Immature natural killer cell (primary cell): ENCODE measurements at regions not wholly inside any gene's neighbourhood (a gene's known extent, or its start where the extent isn't known, plus 50 kb on each side); places are given as distances from the start of the nearest gene placed in this dataset.

Source experiments
- DNase-seq, 3 donors: peaks; one replicate each; pipeline ENCODE4 v3.0.0; 2022; ENCODE audit warnings: mixed read lengths in 1 of 3
- H3K27ac Mint-ChIP-seq, 6 donors: one replicate each; pipeline ENCODE4 v1.8.0; 2020; ENCODE audit warnings: mixed read lengths in 6 of 6, mild to moderate bottlenecking in 5 of 6, inconsistent platforms in 4 of 6, moderate library complexity in 3 of 6
- H3K27me3 Mint-ChIP-seq, 3 donors: one replicate each; pipeline ENCODE4 v1.8.0; 2020 to 2021; ENCODE audit warnings: low read depth in 3 of 3, mild to moderate bottlenecking in 3 of 3, mixed read lengths in 3 of 3, moderate library complexity in 3 of 3, inconsistent platforms in 1 of 3
- H3K36me3 Mint-ChIP-seq, 3 donors: one replicate each; pipeline ENCODE4 v1.8.0; 2020; ENCODE audit warnings: mixed read lengths in 3 of 3, inconsistent platforms in 2 of 3, mild to moderate bottlenecking in 2 of 3
- H3K4me1 Mint-ChIP-seq, 2 donors: one replicate each; pipeline ENCODE4 v1.8.0; 2020; ENCODE audit warnings: inconsistent platforms in 2 of 2, mild to moderate bottlenecking in 2 of 2, mixed read lengths in 2 of 2, moderate library complexity in 1 of 2
- H3K4me3 Mint-ChIP-seq, 5 donors: one replicate each; pipeline ENCODE4 v1.8.0; 2020; ENCODE audit warnings: mild to moderate bottlenecking in 5 of 5, mixed read lengths in 5 of 5, inconsistent platforms in 3 of 5, moderate library complexity in 3 of 5
- H3K9me3 Mint-ChIP-seq, 6 donors: one replicate each; pipeline ENCODE4 v1.8.0; 2020; ENCODE audit warnings: mild to moderate bottlenecking in 6 of 6, mixed read lengths in 6 of 6, inconsistent platforms in 4 of 6, moderate library complexity in 3 of 6

DNA sequence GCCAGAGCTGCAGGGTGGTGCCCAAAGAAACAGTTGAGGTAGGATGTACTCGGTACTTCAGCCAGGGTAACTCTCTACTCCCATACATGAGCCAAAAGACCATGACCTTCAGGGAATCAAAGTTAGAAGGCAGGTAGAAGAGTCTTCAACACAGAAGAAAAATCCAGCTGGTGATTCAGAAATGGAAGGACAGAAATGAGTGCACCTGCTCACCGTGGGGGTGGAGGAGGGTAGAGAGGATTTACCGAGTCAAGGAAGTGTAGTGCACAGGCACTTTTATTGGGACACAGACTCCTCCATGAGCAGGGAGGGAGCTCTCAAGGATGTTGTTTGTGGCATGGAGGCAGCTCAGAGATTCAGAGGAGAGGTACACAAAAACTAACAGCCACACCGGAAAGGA, 330.3 kb upstream of the PRDM1 start:
- no peak for DNase-seq
- H3K4me3 Mint-ChIP-seq, result no peak overlapping the region
- no peak overlapping the region for H3K27ac Mint-ChIP-seq
- H3K4me1 Mint-ChIP-seq, result no peaks in the 10 kb centered on the region
- H3K36me3 Mint-ChIP-seq, result no peaks in the 10 kb centered on the region
- H3K27me3 Mint-ChIP-seq, result peaks cover 0 to 2% (median 0%) of the 10 kb centered on the region in 3 donors
- no peaks in the 10 kb centered on the region for H3K9me3 Mint-ChIP-seq

DNA sequence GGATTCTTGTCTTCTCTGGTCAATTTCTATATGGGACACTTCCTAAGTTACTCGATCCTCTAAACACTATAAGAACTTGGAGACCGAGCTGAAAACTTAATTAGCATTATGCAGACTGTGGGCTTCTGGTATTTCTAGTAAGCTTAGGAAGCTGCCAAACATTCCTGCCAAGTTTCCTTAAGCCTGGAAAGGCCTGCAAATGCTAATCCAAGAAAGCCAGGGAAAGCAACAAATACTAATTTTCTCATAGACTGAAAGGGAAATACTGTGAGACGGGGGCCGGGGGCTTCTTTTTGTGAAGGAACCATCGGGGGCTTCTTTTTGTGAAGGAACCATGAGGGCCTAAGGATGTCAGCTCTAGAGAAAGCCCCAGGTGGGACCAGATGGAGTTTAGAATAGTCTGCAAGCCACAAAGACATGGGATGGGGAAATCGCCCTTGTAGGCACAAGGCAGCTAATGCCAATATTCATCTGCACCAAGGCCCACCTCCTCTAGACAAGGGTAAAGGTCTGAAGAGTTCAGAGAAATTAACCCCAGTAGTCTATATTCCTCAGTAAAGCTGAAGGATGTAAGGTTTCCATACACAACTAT, 332.4 kb upstream of the PRDM1 start:
- Mint-ChIP-seq H3K36me3 (peaks cover 0 to 4% (median 0%) of the 10 kb centered on the region in 3 donors), H3K9me3 (no peaks in the 10 kb centered on the region), H3K4me3 (no peak overlapping the region), H3K27ac (no peak overlapping the region), H3K4me1 (no peaks in the 10 kb centered on the region), H3K27me3 (no peaks in the 10 kb centered on the region)
- DNase-seq, result no peak

DNA sequence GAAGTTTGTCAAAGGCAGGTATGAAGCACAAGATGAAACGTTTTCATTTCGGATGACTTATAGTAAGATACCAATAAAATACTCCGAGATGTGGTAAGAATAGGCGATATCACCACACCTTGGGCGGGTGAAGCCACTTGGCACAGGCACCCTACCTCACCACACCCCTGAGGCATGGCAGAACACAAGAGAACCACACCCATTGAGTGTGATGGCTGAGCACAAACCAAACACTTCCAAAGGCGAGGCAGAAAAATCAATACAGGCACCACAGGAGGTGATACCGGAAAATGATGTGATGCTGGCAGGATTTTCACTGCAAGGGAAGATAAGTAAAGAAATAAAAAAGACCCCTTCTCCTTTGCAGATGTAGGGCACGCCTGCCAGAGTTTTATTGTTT, 332.9 kb upstream of the PRDM1 start:
- no peak overlapping the region for H3K4me3 Mint-ChIP-seq
- H3K36me3 Mint-ChIP-seq, result peaks cover 0 to 4% (median 0%) of the 10 kb centered on the region in 3 donors
- H3K9me3 Mint-ChIP-seq, result no peaks in the 10 kb centered on the region
- DNase-seq, result no peak
- H3K27me3 Mint-ChIP-seq, result no peaks in the 10 kb centered on the region
- H3K27ac Mint-ChIP-seq, result no peak overlapping the region
- no peaks in the 10 kb centered on the region for H3K4me1 Mint-ChIP-seq

DNA sequence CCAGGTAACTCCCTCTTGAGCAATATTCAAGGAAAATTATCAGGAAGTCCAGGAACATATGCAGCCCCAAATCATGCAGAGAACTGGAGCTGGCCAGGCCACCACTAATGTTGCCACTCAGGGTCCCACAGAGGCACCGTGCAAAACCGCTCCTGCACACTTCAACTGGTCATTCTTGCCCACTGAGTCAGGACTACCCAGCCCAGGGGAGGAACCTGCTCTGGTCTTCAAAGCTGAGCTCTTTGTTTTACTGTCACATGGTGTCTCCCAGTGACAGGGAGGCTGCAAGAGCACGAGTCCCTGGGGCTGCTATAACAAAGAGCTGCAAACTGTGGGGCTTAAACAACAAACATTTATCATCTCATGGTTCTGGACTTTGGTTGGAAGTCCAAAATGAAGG, 336.0 kb upstream of the PRDM1 start:
- peaks cover 0 to 4% (median 0%) of the 10 kb centered on the region in 3 donors for H3K36me3 Mint-ChIP-seq
- H3K27ac Mint-ChIP-seq, result no peak overlapping the region
- no peaks in the 10 kb centered on the region for H3K9me3 Mint-ChIP-seq
- no peaks in the 10 kb centered on the region for H3K27me3 Mint-ChIP-seq
- H3K4me1 Mint-ChIP-seq, result no peaks in the 10 kb centered on the region
- DNase-seq, result no peak
- H3K4me3 Mint-ChIP-seq, result no peak overlapping the region

DNA sequence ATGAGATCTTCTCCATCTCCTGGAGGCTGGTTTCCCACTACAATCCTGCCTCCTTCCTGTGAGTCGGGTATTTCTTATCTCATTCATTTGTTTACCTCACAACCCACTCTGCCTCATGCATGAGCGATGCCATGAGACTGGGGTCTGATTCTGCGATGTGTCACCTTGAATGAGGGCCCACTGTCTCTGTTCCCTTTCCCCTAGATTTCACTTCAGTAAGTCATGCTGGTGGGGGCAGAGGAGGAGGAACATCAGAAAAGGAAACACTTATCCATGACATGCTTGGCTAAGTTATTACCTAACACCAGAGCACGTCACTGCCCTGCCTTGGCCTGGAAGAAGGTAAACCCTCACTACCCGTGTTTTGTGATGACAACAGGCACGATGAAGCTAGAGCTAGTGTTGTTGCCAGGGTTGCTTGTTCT, 337.4 kb upstream of the PRDM1 start:
- no peaks in the 10 kb centered on the region for H3K4me1 Mint-ChIP-seq
- no peak for DNase-seq
- H3K36me3 Mint-ChIP-seq, result peaks cover 0 to 4% (median 0%) of the 10 kb centered on the region in 3 donors
- no peaks in the 10 kb centered on the region for H3K9me3 Mint-ChIP-seq
- peaks cover 0 to 2% (median 0%) of the 10 kb centered on the region in 3 donors for H3K27me3 Mint-ChIP-seq
- peak overlapping the region in 1 of 6 donors; percentile 74 for H3K27ac Mint-ChIP-seq
- H3K4me3 Mint-ChIP-seq, result no peak overlapping the region

DNA sequence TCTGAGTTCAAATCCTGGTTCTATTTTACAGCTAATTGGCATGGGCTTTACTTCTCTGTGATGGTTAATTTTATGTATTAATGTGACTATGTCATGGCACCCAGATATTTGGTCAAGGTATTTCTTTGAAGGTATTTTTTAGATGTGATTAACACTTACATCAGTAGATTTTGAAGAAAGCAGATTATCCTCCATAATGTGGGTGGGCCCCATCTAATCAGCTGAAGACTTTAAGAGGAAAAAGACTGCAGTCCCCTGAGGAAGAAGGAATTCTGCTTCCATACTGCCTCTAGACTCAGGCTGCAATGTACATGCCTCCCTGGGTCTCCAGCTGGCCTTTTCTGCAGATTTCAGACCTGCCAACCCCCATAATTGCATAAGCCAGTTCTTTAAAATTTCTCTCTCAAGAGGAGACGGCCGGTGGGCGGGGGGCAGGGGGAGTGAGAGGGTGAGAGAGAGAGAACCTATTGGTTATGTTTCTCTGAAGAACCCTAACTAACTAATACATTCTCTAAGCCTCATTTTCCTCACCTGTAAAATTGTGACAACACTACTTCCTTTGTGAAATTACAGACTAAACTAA, 338.2 kb upstream of the PRDM1 start:
- DNase-seq, result no peak
- no peaks in the 10 kb centered on the region for H3K4me1 Mint-ChIP-seq
- no peaks in the 10 kb centered on the region for H3K9me3 Mint-ChIP-seq
- H3K36me3 Mint-ChIP-seq, result peaks cover 0 to 4% (median 0%) of the 10 kb centered on the region in 3 donors
- H3K27me3 Mint-ChIP-seq, result peaks cover 0 to 4% (median 0%) of the 10 kb centered on the region in 3 donors
- H3K4me3 Mint-ChIP-seq, result no peak overlapping the region
- no peak overlapping the region for H3K27ac Mint-ChIP-seq

DNA sequence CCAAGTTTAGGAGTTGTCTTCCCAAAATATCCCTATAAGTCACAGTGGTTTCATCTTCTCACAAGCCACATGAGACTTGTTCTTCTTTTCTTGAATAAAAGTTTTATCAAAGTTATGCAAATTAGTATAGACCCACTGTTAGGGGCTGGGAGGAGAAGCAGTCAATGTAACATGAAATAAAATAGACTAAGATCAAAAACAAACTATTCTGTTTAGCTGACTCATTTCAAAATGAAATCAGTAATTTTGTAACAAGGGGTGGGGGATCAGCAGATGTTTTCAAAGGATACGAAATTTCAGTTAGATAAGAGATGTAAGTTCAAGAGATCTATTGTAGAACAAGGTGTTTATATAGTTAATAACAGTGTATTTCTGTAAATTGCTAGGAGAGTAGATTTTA, 339.6 kb upstream of the PRDM1 start:
- Mint-ChIP-seq H3K36me3 (peaks cover 0 to 4% (median 0%) of the 10 kb centered on the region in 3 donors), H3K27ac (no peak overlapping the region), H3K9me3 (no peaks in the 10 kb centered on the region), H3K4me1 (no peaks in the 10 kb centered on the region), H3K4me3 (no peak overlapping the region), H3K27me3 (peaks cover 0 to 4% (median 0%) of the 10 kb centered on the region in 3 donors)
- DNase-seq, result no peak

DNA sequence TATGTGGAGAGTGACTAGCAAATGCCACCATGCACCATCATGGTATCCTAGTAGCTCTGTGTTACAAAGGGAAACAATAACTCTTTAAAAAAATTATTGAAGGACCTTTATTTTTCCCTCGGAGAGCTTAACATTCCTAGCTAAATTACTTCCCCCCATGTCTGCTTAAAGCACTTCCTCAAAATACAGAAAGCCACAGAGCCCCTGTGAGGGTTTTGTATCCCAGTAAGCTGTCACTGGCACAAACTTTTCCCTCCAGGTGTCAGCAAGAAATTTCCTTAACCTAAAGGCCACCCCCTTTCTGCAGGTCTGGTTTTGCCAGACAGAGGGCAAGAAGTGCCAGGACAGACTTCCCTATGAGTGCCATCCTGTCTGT, 340.0 kb upstream of the PRDM1 start:
- Mint-ChIP-seq H3K4me1 (no peaks in the 10 kb centered on the region), H3K36me3 (peaks cover 0 to 4% (median 0%) of the 10 kb centered on the region in 3 donors), H3K27ac (no peak overlapping the region)

DNA sequence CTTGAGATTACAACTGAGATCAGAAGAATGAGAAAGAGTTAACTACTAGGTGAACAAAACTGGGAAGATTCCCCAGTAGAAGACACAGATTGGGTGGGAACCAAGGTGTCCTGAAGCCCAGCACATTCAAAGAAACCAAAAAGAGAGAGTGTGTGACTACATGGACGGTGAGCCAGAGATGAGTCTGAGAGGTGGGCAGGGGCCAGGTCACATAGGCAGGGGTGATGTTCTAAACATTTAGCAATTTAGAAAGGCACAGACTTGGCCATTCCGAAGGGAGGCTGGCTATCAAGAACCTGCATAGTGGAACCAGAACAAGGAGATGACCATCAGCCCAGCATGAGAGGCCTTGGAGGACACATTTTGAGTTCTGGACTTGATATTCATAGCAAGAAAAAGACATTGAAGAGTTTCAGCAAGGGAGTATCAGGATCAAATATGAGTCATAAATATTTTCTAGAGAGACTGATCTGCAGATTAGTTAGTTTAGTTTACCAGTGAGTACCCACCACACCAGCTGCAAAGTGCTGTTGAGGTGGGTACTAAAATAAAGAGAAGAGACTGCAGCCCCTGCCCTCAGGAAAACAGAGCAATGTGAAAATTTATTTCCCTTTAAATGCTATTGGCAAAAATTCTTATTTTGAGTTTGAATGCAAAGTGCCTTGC, 340.5 kb upstream of the PRDM1 start:
- no peak overlapping the region for H3K4me3 Mint-ChIP-seq
- no peaks in the 10 kb centered on the region for H3K4me1 Mint-ChIP-seq
- no peak for DNase-seq
- no peak overlapping the region for H3K27ac Mint-ChIP-seq
- H3K36me3 Mint-ChIP-seq, result peaks cover 0 to 3% (median 0%) of the 10 kb centered on the region in 3 donors
- H3K9me3 Mint-ChIP-seq, result no peaks in the 10 kb centered on the region
- H3K27me3 Mint-ChIP-seq, result peaks cover 0 to 4% (median 0%) of the 10 kb centered on the region in 3 donors

More for the DNA sequence above, 340.0 kb upstream of the PRDM1 start:
- Mint-ChIP-seq H3K27me3 (peaks cover 0 to 4% (median 0%) of the 10 kb centered on the region in 3 donors), H3K4me3 (no peak overlapping the region), H3K9me3 (no peaks in the 10 kb centered on the region)
- DNase-seq, result no peak

DNA sequence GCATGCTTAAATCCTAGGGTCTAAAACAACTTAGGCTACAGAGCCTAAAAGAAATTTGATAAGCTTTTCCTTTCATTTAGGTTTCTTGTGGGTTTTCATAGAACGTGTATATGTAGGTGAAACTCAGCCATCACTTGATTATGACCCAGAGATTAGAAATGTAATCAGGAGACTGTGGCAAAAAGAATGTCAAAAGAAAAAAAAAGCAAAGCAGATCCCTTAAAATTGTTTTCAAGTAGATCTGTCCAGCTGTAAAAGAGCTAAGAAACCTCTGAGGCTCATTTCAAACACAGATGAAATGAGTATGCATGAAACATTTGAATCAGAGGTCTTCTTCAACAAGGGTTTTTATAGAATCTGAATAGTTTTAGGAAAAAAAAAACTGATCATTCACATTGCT, 341.3 kb upstream of the PRDM1 start:
- no peak overlapping the region for H3K4me3 Mint-ChIP-seq
- no peaks in the 10 kb centered on the region for H3K4me1 Mint-ChIP-seq
- H3K36me3 Mint-ChIP-seq, result no peaks in the 10 kb centered on the region
- H3K27me3 Mint-ChIP-seq, result peaks cover 0 to 4% (median 0%) of the 10 kb centered on the region in 3 donors
- no peak for DNase-seq
- no peaks in the 10 kb centered on the region for H3K9me3 Mint-ChIP-seq
- H3K27ac Mint-ChIP-seq, result no peak overlapping the region

DNA sequence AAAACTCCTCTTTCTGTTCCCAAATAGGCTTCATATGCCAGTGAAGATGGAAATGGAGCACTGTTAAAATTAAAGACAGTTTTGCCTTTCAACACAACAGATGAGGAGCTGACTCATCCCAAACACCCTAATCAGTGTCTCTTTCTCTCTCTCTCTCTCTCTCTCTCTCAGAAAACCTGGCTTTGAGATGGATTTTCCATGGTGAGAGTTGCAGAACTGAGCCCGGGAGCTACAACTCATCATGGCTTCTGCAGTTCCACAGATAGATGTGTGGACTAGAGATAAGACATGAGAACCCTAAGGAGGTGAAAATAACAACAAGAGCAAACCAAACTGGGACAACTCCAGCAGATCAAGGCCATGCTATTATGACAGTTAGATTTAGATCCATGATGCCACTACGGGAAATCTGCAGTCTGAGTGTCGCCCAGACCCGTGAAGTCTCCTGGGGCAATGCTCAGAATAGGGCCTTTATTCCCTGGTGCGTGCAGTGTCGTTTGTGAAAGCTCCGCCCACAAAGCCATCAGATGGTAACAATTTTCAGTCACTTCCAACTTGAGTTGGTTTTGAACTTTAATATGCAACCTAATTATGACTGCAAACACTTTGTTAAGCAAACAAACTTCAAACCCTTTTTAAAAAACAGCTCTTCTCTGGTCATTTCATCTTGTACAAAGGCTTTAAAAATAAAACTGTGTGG, 338.2 kb upstream of the PREP start:
- H3K27me3 Mint-ChIP-seq, result peaks cover 0 to 4% (median 1%) of the 10 kb centered on the region in 3 donors
- H3K4me3 Mint-ChIP-seq, result no peak overlapping the region
- H3K9me3 Mint-ChIP-seq, result no peaks in the 10 kb centered on the region
- no peak overlapping the region for H3K27ac Mint-ChIP-seq
- H3K36me3 Mint-ChIP-seq, result no peaks in the 10 kb centered on the region
- H3K4me1 Mint-ChIP-seq, result no peaks in the 10 kb centered on the region
- no peak for DNase-seq

DNA sequence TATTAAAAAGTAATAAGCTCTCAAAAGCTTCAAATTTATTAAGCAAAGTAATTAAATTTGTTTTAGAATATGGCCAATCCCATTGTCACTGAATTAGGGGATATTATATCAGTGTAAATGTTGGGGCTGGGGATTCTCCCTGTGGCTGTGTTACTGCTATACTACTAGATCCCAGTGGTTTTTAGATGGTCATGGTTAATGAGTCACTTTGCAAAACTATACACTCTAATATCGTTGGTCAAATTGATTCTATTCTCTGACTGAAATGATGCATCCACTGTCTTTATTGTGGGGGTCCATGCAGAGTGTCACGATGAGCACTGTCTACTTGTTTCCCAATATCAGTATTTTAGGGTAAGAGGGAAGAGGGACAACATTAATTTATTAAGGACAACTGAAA, 336.9 kb upstream of the PREP start:
- no peaks in the 10 kb centered on the region for H3K9me3 Mint-ChIP-seq
- H3K4me1 Mint-ChIP-seq, result no peaks in the 10 kb centered on the region
- no peak overlapping the region for H3K4me3 Mint-ChIP-seq
- H3K36me3 Mint-ChIP-seq, result no peaks in the 10 kb centered on the region
- H3K27me3 Mint-ChIP-seq, result peaks cover 0 to 4% (median 1%) of the 10 kb centered on the region in 3 donors
- no peak overlapping the region for H3K27ac Mint-ChIP-seq
- DNase-seq, result no peak

DNA sequence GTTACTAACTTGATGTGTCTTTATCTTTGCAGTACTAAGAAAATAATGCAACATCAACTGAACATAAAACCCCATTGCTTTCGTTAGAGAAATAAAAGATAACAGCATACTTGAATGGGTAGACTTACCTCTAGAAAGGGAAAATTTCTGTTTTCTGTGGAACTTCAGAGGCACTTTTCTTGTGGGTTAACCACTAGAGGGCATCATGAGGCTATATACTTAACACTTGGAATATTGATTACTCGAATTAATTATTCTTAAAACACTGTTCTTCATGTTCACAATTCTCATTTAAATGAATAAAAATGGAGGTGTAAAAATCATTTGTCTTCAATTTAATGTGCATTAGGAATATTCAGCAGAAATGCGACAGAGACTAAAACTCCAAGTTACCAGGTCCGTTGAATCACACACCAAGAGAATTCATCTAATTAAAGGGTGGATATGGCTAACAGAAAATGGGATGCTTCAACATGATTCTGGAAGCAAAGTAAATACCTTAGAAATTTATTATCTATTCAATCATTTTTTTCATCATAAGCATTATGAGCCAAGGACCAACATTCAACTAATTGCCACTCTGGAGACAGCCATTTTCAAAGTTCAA, 330.8 kb upstream of the PREP start:
- peak; percentile 6 to 29 (median 22) for DNase-seq
- no peaks in the 10 kb centered on the region for H3K36me3 Mint-ChIP-seq
- no peak overlapping the region for H3K4me3 Mint-ChIP-seq
- no peak overlapping the region for H3K27ac Mint-ChIP-seq
- H3K9me3 Mint-ChIP-seq, result no peaks in the 10 kb centered on the region
- no peaks in the 10 kb centered on the region for H3K4me1 Mint-ChIP-seq
- H3K27me3 Mint-ChIP-seq, result peaks cover 1 to 4% (median 3%) of the 10 kb centered on the region in 3 donors

DNA sequence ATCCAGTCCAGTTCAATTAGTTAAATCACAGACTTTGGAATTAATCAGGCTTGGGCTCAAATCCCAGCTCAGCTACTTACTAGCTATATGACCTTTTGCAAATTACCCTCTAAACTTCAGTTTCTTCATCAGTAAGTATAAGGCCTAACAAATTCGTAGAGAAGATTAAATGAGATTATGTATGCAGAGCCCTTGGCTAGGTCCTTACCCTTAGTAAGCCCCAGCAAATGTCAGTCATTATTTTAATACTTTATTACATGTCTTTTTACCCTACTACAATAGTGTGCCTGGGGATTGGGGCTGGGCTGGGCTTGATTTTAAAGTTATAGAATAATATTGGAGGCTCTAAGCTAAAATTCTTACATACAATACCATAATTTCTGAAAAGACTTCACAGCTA, 326.1 kb upstream of the PREP start:
- H3K36me3 Mint-ChIP-seq, result no peaks in the 10 kb centered on the region
- no peaks in the 10 kb centered on the region for H3K4me1 Mint-ChIP-seq
- DNase-seq, result no peak
- no peaks in the 10 kb centered on the region for H3K9me3 Mint-ChIP-seq
- H3K4me3 Mint-ChIP-seq, result no peak overlapping the region
- no peak overlapping the region for H3K27ac Mint-ChIP-seq
- H3K27me3 Mint-ChIP-seq, result peaks cover 0 to 4% (median 3%) of the 10 kb centered on the region in 3 donors
